Heart right ventricle (tissue), 16 donors: ENCODE measurements at regions not wholly inside any gene's neighbourhood (a gene's known extent, or its start where the extent isn't known, plus 50 kb on each side); places are given as distances from the start of the nearest gene placed in this dataset.

Experiments
- ATAC-seq, 8 donors: fragments of 200-7000 bp; cut with Tn5 transposase; one replicate each; pipeline ENCODE4 v1.9.1; 2020; ENCODE audit warnings: mild to moderate bottlenecking in 8 of 8, moderate library complexity in 8 of 8, moderate number of reproducible peaks in 1 of 8
- DNase-seq, 2 donors: peaks; one replicate each; pipeline ENCODE4 v3.0.0-alpha.2; 2020
- H3K27ac ChIP-seq, 10 donors: fragments of 200-600 bp; sonication (generic) in 2 of 10; one replicate each; pipeline versions ENCODE4 v1.5.0 to v1.8.0; 2020 to 2022; ENCODE audit warnings: mild to moderate bottlenecking in 3 of 10
- H3K27me3 ChIP-seq, 7 donors: fragments of 200-600 bp; one replicate each; pipeline ENCODE4 v1.8.0; 2021 to 2022; ENCODE audit warnings: mild to moderate bottlenecking in 2 of 7
- H3K36me3 ChIP-seq, 9 donors: fragments of 200-600 bp; sonication (generic) in 1 of 9; one replicate each; pipeline versions ENCODE4 v1.5.0 to v1.8.0; 2020 to 2022; ENCODE audit warnings: mild to moderate bottlenecking in 2 of 9
- H3K4me1 ChIP-seq, 9 donors: fragments of 200-600 bp; sonication (generic) in 1 of 9; one replicate each; pipeline versions ENCODE4 v1.5.0 to v1.8.0; 2020 to 2022; ENCODE audit warnings: mild to moderate bottlenecking in 4 of 9
- H3K4me3 ChIP-seq, 10 donors: fragments of 200-600 bp; sonication (generic) in 2 of 10; one replicate each; pipeline versions ENCODE4 v1.5.0 to v1.8.0; 2020 to 2022; ENCODE audit warnings: mild to moderate bottlenecking in 7 of 10, moderate library complexity in 2 of 10
- H3K9me3 ChIP-seq, 11 donors: fragments of 200-600 bp in 10 of 11; sonication (generic) in 2 of 11; one replicate each; pipeline versions ENCODE4 v1.5.0 to v1.8.0; 2013 to 2022; ENCODE audit warnings: mild to moderate bottlenecking in 2 of 11, control low read depth in 1 of 11, moderate library complexity in 1 of 11
- WGBS, 2 donors: extraction: QIAGEN DNeasy Blood & Tissue Kit; methylation state at CpG; one replicate each; pipeline ENCODE4 v1.1.7; 2013; ENCODE audit warnings: inconsistent platforms in 1 of 2; 5-methylcytosine and 5-hydroxymethylcytosine counted together
- intact Hi-C, 10 donors: fragments of 100-400 bp; cut with DNase I; formaldehyde crosslinking; loops; one replicate each; pipeline versions ENCODE4 v1.11.1 to v1.14.2; 2022
- TF ChIP-seq, protein P1 (sequence below), 9 donors: fragments of 200-600 bp; sonication (generic) in 2 of 9; IDR thresholded peaks; one replicate each; pipeline versions ENCODE4 v1.5.0 to v1.8.0; 2021 to 2022; ENCODE audit warnings: antibody characterized with exemption in 9 of 9, mild to moderate bottlenecking in 5 of 9, moderate library complexity in 1 of 9
- donor health status: Arrhythmogenic right ventricular cardiomyopathy.
- donor health status: ischemic (EF 13 %, LVEDD 7.1; RV severe dilation, severe dysfunction).
- donor health status: healthy with polysubstance abuse.
- donor health status: DM: no; HTN: yes; CAD: no.
- donor health status: DM: no; HTN: no; CAD: no.
- donor health status: ischemic (EF 25% LVEDD 6.9; RV normal size, moderate dysfunction).
- donor health status: ischemic (EF 25% LVEDD 5.7; RV mildly dilated, moderate dysfunction).
- donor health status: healthy.
- donor health status: DM: yes; HTN: yes; CAD: no.
- donor health status: Ischemic cardiomyopathy.
- donor health status: ischemic (EF 35%, LVEDD 5.7; RV mildly dilated, moderate dysfunction).
- donor health status: nonischemic (EF 11% LVEDD 7.7; RV severe dilation, severe dysfunction).
- donor health status: DM: yes; HTN: yes; CAD: no.
- donor health status: PGD.
- donor health status: ischemic (EF 29% LVEDD 5.4; RV normal size, mild dysfunction).
- donor health status: nonischemic (EF 23%, LVEDD 6.1; RV moderate dilation, normal function).

DNA sequence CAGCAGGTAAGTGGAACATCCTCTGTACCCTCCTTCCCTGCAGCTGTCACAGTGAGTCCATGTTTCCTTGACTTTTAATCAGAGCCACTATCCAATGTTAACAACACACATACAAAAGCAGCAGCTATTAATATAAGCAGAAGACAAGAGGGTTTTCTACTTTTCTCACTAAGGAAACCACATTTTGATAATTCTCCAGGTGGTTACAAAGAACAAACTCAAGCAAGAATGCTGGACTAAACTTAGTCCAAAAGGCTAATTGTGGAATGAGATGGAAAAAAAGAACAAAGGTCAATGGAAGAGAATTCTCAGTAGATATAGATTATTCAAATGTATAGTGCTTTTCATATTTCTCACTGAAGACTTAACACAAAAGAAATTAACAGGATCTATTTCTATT is 176.9 kb upstream of the SLC39A10 start:
- TF ChIP-seq, protein P1, sequence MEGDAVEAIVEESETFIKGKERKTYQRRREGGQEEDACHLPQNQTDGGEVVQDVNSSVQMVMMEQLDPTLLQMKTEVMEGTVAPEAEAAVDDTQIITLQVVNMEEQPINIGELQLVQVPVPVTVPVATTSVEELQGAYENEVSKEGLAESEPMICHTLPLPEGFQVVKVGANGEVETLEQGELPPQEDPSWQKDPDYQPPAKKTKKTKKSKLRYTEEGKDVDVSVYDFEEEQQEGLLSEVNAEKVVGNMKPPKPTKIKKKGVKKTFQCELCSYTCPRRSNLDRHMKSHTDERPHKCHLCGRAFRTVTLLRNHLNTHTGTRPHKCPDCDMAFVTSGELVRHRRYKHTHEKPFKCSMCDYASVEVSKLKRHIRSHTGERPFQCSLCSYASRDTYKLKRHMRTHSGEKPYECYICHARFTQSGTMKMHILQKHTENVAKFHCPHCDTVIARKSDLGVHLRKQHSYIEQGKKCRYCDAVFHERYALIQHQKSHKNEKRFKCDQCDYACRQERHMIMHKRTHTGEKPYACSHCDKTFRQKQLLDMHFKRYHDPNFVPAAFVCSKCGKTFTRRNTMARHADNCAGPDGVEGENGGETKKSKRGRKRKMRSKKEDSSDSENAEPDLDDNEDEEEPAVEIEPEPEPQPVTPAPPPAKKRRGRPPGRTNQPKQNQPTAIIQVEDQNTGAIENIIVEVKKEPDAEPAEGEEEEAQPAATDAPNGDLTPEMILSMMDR (IDR thresholded peaks at IDR 0.05): no peak
- no peak for ATAC-seq
- no peaks in the 10 kb centered on the region for H3K36me3 ChIP-seq
- no peak for DNase-seq
- peaks cover 0 to 5% (median 0%) of the 10 kb centered on the region in 9 donors for H3K4me1 ChIP-seq
- no peak overlapping the region for H3K4me3 ChIP-seq
- intact Hi-C loops: no loop called here
- no peak overlapping the region for H3K27ac ChIP-seq
- peaks cover 0 to 6% (median 0%) of the 10 kb centered on the region in 7 donors for H3K27me3 ChIP-seq
- no peaks in the 10 kb centered on the region for H3K9me3 ChIP-seq

DNA sequence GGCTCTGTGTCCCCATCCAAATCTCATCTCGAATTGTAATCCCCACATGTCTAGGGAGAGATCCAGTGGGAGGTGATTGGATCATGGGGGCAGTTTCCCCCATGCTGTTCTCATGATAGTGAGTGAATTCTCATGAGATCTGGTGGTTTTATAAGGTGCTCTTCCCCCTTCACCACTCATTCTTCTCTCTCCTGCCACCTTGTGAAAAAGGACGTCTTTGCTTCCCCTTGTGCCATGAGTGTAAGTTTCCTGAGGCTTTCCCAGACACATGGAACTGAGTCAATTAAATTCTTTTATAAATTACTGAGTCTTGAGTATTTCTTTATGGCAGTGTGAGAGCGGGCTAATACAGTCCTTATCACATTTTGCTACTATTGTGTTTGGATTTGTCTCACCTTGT is 177.6 kb upstream of the SLC39A10 start:
- Histone ChIP-seq H3K4me1 (peaks cover 0 to 5% (median 0%) of the 10 kb centered on the region in 9 donors), H3K4me3 (no peak overlapping the region), H3K27ac (no peak overlapping the region), H3K9me3 (no peaks in the 10 kb centered on the region), H3K36me3 (no peaks in the 10 kb centered on the region), H3K27me3 (peaks cover 0 to 6% (median 0%) of the 10 kb centered on the region in 7 donors)
- no peak for ATAC-seq
- 85 to 90% methylated on average over 3 of the region's 3 CpGs for WGBS, 2 donors
- TF ChIP-seq, protein P1 (IDR thresholded peaks at IDR 0.05): no peak
- intact Hi-C loops: no loop called here
- DNase-seq: no peak

DNA sequence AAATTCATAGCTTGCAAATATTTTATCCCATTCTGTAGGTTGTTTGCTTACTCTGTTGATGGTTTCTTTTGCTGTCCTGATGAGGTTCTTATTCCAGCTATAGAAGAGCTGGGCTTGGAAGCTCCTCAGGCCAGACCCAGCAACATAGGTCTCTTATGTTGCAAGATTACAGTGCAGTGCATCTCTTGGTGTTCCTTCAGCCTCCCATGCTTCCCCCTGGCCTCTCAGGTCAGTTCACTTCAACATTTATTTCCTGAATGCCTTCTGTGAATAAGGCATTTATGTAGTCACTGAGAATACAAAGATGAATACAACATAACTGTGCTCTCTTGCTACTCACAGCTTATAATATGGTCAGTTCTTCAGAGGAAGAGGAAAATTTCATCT is 179.0 kb upstream of the SLC39A10 start:
- H3K9me3 ChIP-seq: no peaks in the 10 kb centered on the region
- intact Hi-C loops: no loop called here
- peaks cover 0 to 5% (median 0%) of the 10 kb centered on the region in 9 donors for H3K4me1 ChIP-seq
- no peak overlapping the region for H3K4me3 ChIP-seq
- H3K27ac ChIP-seq: no peak overlapping the region
- TF ChIP-seq, protein P1 (IDR thresholded peaks at IDR 0.05): no peak
- no peak for ATAC-seq
- H3K27me3 ChIP-seq: peaks cover 0 to 6% (median 0%) of the 10 kb centered on the region in 7 donors
- no peak for DNase-seq
- no peaks in the 10 kb centered on the region for H3K36me3 ChIP-seq

DNA sequence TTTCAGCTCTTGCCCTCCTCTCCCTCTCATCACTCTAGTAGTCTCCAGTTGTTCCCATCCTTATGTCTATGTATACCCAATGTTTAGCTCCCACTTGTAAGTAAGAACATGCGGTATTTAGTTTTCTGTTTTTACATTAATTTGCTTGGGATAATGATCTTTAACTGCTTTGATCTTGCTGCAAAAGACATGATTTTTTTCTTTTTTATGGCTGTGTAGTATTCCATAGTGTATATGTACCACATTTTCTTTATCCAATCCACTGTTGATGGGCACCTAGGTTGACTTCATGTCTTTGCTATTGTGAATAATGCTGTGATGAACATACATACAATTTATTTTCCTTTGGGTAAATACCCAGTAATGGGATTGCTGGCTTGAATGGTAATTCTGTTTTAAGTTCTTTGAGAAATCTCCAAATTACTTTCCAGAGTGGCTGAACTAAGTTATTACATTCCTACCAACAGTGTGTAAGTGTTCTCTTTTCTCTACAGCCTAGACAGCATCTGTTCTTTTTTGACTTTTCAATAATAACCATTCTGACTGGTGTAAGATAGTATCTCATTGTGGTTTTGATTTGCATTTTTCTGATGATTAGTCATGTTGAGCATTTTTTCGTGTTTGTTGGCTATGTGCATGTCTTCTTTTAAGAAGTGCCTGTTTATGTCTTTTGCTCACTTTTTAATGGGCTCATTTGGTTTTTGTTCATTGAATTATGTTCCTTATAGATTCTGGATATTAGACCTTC is 179.6 kb upstream of the SLC39A10 start:
- 73 to 86% methylated on average over 2 of the region's 2 CpGs for WGBS, 2 donors
- no peak for DNase-seq
- intact Hi-C loops: no loop called here
- H3K4me1 ChIP-seq: peaks cover 0 to 11% (median 0%) of the 10 kb centered on the region in 9 donors
- TF ChIP-seq, protein P1 (IDR thresholded peaks at IDR 0.05): no peak
- no peaks in the 10 kb centered on the region for H3K9me3 ChIP-seq
- H3K4me3 ChIP-seq: no peak overlapping the region
- no peak overlapping the region for H3K27ac ChIP-seq
- ATAC-seq: no peak
- peaks cover 0 to 6% (median 0%) of the 10 kb centered on the region in 7 donors for H3K27me3 ChIP-seq
- no peaks in the 10 kb centered on the region for H3K36me3 ChIP-seq
